NCI-H748 (cell line): ENCODE measurements at regions not wholly inside any gene's neighbourhood (a gene's known extent, or its start where the extent isn't known, plus 50 kb on each side); places are given as distances from the start of the nearest gene placed in this dataset.
"Not testable (repeated sequence)": the region's sequence is repeated elsewhere in the genome, so short reads cannot be mapped to it uniquely, and the experiment has no call there.

Source experiments
- DNase-seq: peaks from one replicate; lab custom pipeline; 2025; ENCODE audit not compliant: unreplicated experiment; lab: John Stamatoyannopoulos, UW

DNA sequence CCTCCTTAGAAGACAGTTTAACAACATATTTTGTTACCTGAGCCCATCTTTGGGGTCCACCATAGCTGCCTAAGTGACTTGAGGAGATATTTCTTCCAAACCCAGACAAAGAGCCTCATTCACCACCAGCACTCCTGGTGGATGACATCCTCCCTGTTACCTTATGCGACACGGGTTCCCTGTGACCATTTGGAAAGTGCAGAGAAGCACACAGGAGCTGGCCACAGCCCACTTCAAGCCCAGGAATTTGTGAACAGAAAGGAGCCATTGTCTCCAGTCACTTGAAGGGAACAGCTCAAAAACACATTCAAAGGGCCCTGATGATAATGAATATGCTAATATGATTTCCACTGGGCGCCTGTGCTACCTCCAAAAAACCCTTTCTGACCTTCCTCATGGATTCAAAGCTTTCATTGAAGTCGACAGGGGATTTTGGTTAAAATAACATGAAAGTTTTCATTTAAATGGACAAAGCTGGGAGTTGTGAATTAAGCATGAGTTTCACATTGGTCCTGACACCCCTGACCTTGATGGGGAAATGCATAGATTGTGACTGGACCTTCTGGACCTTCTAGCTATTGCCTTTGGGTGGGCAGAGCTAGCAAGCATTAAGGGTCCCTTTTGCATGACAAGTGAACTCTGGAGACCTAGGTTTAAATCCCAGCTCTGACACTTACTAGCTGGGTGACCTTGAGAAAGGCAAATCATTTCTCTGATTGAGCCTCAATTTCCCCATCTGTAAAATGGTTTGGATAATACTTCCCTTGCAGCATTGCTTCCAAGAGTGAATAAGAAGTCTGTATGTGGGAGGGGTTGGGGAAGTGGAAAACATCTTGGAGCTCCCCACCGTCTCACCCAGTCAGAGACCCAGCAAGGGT is 83.3 kb upstream of the SIRPA start:
- no peak for DNase-seq

- no peak for DNase-seq
Measured at GRCh38 chr20:1810926-1811620, 84.1 kb upstream of the SIRPA start.

GRCh38 chr20:1810572-1810925 is 84.7 kb upstream of the SIRPA start:
- DNase-seq = no peak

DNA sequence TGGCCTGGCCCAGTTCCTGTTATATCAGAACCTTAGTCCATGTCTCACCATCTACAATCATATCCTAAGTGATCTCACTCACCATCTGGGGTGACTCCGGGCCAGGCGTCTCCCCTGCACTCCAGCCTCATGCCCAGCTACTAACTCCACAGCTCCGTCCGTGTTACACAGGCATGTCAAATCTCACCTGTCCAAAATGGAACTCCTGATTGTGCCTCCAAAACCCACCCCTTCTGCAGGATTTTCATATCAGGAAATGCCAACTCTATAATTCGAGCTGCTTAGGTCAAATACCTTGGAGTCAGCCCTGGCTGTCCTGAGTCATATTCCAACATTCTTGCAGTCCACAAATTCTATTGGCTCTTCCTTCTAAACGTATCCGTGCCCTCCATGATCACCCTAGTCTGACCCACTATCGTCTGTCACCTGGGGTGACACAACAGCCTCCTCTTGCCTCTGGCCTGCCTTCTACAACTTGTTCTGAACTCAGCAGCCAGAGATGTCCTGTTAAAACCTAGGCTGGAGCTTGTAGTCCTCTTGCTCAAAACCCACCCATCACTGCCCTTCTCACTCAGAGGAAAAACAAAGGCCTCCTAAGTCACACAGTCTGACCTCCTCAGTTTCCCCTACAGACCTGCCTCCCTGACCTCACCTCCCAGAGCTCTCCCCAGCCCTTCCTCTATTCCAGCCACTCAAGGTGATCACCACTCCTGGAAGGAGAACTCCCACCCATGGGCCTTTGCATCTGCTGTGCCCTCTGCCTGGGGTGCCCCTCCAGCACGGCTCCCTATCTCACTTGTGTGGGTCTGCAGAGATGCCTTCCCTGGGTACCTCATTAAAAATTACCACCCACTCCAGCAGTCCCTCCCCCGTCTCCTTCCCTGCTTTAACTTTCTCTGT is 85.3 kb upstream of the SIRPA start:
- no peak for DNase-seq

DNA sequence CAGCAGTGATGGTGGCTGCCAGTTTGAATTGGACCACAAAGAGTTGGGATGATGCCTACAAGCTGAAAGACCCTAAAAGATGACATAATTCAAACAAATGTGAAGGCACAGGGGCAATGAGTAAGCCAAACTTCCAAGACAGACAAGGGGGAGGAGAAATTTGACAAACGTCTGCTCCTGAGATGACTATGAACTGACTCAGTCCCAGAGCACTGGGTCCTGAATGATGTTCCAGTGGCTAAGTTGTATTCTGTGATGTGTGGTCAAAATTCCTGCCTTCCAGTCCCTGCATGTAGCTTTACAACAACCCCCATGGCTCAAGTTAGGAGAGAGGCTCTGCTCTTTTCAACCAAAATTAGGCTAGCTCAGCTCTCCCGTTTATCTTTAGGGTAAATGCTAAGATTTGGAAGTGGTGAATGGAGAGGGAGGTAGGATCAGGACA is 86.1 kb upstream of the SIRPA start:
- no peak for DNase-seq

- no peak for DNase-seq
Measured at GRCh38 chr20:1808101-1808500, 87.1 kb upstream of the SIRPA start.

DNA sequence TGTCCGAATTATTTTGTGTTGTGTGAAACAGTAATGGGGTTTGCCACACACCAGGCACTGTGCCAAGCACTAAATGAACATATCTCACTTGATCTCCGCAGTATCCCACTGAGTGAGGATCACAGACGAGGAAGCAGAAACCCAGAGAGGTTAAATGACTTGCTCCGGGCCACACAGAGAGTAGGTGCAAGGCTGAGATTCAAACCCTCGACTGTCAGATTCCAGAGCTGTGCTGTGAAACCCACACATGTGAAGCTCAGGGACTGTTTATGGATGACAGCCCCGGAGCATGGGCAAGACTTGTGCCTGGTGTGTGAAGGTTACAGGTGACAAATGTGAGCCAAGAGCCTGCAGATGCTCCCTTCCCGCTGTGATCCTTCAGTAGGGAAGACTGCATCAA is 87.8 kb upstream of the SIRPA start:
- DNase-seq = no peak

DNA sequence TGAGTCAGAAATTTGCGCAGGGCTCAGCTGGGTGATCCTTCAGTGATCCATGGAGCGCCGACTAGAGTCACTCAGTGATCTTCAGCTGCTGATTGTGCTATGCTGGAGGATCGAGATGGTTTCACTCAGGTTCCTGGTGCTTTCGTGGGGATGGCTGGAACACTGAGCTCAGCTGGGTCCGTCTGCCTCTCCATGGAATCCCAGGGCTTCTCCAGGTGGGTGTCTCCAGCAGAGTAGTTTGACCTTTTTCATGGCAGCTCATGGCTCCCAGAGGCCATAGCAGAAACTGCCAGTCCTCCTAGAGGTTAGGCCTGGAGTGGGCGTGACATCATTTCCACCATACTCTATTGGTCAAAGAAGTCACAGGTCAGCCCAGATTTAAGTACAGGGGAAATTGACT is 88.8 kb upstream of the SIRPA start:
- no peak for DNase-seq

DNA sequence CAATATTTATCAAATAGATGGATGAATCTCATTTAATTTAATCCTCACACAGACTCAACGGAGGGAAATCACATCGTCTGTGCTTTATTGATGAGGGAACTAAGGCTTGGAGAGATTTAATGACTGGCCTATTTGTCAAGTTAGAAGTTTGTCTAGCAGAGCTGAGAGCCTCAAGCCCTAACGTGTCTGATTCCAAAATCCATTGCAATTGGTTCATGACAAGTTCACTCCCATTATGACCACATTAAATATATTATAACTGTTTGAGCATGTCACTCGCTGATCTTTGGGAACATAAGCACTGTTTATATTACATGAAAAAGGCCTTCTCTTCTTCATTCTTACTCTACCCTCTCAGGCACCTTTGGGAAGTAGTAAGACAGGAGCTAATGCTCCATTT is 89.4 kb upstream of the SIRPA start:
- no peak for DNase-seq

DNA sequence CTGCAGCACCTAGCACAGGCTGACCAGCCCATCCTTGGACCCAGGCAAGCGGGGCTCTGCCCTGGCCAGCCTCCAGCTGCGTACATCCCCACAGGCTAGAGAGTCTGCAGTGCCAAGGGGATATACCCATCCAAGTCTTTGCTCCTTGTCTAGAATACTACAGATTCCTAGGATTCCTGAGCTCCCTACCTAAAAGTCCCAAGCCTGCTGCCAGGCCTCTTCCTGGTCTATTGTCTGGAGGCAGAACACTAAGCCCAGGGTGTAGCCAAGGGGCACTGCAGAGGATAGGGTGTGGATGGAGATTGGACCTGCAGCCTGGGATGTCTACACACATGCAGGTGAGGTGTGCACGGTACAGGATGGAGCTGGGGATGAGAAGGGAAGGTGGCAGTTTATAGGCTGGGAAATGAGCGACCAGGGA is 90.0 kb upstream of the SIRPA start:
- no peak for DNase-seq

DNA sequence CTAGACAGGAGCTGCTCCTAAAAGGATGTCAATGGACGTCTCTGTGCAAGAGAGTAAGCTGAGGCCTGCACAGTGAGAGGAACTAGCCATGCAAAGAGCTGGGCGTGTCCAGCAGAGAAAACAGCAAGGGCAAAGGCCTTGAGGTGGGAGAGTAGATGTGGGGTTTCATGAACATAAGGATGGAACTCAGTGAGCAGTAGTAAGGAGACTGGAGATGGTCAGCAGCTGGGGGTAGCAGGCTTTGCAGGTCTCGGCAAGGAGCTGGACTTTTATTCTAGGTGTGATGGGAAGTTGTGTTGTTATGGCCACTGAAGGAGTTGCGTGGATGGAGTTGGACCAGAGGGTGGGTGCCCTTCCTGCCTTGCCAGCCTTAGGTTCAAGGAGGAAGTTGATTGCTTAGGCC is 90.7 kb upstream of the SIRPA start:
- DNase-seq = no peak

DNA sequence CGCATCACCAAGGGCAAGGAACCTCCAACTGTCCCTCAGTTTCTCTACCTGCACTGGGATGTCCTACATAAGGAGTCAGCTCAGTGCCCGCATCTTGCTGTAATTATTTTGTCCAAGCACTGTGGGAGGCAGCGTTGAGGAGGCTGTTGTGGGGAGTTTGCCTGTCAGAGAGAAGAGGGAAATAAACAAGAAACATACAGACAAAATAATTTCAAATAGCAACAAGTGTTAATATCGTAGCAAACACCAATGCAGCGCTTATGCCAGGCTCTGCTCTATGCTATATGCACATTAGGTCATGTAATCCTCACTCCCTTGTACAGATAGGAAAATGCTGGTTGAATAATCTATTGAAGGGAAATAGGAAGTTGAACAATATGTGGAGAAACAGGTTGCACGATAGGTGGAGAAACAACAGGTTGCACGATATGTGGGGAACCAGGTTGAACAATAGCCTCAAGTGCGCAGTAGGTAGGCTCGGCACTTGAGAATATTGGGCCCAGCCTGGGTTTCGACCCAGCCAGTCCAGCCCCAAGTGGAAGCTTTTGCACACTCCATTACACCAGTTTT is 91.2 kb upstream of the SIRPA start:
- no peak for DNase-seq

DNA sequence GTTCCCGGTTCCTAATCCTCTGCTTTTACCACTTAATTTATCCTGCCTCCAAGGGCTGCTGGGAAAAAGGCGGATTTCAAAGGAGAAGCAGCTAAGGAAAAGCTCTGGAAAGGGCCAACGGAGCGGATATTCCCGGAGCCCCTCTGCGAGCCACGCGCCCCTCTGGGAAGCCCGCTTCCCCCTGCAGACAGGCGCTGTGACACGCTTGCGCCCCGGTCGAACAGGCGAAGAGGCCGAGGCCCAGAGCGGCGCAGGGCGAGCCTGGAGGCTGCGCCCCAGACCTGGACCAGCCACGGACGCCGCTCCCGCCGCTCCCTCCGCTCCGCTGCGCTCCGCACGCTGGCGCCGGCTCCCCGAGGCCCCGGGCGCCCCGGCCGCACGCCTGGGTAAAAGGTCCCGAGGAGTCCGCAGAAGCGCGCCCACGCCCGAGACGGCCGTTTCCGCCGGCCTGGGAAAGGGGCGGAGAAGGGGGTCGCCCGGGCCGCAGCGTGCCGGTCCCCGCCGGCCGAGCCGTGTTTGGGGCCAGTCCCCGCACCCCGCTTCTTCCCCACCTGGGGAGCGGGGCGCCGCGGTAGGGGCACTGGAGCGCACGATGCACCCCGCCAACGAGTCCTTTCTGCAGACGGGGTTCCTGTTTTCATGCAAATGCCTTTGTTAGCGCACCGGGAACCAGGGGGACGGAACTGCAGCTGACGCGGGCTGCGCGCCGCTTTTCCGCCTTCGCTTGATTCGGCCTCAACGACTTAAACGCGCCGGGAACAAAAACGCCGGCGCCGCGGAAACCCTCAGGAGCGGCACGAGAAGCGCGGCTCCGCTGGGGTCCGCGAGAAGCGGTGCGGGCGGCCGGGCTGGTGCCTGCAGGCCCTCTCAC is 91.9 kb upstream of the SIRPA start:
- peak; percentile 93 for DNase-seq

DNA sequence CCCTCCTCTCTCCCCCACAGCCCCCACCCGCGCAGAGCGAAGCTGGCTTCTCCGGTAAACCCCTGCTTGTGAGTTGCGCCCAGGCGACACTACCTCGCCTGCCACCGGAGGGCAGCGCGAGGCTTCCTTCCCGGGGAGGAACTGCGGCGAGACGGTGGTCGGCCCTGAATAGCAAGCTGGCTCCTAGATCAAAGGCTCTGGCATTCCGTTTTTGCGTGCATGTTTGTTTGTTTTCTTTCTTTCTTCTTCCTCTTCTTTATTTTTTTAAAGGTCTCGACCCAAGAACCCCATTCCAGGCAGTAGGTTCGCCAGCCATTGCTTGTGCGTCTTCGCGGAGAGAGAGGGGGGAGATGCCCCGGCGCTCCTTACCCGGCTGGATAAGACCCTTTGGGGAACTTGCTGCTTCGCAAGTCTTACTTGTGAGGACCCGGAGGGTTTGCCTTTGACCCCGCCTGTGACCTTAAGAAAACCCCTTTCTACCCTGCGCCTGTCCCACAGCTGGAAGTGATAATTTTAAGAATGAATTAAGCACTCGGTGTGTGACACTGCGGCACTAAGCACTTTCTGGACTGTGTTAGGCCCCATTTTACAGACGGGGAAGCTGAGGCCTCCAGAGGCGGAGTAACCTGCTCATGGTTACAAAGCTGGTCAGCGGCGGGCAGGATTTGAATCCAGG is 92.7 kb upstream of the SIRPA start:
- peak; percentile 92 for DNase-seq

GRCh38 chr20:1801929-1802306 is 93.3 kb upstream of the SIRPA start:
- peak; percentile 43 for DNase-seq

GRCh38 chr20:1801225-1801928 is 93.8 kb upstream of the SIRPA start:
- no peak for DNase-seq

DNA sequence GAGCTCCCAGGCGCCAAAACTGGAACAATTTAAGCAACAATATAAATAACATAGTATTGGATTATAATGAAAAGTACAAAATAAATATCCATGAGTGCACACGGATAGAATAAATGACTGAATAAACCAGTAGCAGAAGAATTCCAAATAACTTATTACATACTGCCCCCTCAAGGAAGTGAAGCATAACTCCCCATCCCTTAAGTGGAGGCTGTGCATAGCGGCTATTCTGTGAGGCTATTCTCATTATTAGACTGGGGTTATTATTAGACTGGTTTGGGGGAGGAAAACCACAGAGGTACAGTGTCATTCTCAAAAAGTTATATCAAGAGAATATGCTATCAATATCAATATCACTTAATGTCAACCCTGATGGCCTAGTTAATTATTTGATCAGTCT is 94.4 kb upstream of the SIRPA start:
- peak; percentile 56 for DNase-seq

- DNase-seq = peak; percentile 36
Measured at GRCh38 chr20:1800180-1800579, 95.0 kb upstream of the SIRPA start.

GRCh38 chr20:1799746-1800145 is 95.5 kb upstream of the SIRPA start:
- DNase-seq = not testable (repeated sequence)
